Vagina (tissue), 2 donors: ENCODE measurements at regions not wholly inside any gene's neighbourhood (a gene's known extent, or its start where the extent isn't known, plus 50 kb on each side); places are given as distances from the start of the nearest gene placed in this dataset.

Experiments
- DNase-seq, 2 donors: peaks; one replicate each; pipeline ENCODE4 v3.0.0-alpha.2; 2017; ENCODE audit errors: extremely low spot score in 2 of 2
- H3K27ac ChIP-seq: fragments of 200-600 bp; sonication (generic); one replicate; pipeline ENCODE4 v1.5.1; 2019
- H3K27me3 ChIP-seq: fragments of 200-600 bp; sonication (generic); one replicate; pipeline ENCODE4 v1.5.1; 2019
- H3K36me3 ChIP-seq, 2 donors: fragments of 200-600 bp; sonication (generic); one replicate each; pipeline ENCODE4 v1.5.1; 2017 to 2019
- H3K4me1 ChIP-seq: fragments of 200-600 bp; sonication (generic); one replicate; pipeline ENCODE4 v1.5.1; 2019
- H3K4me3 ChIP-seq, 2 donors: fragments of 200-600 bp; sonication (generic); 1 replicate in 1 of 2; 2 replicates in 1 of 2; pipeline ENCODE4 v1.5.1; 2016 to 2019
- H3K9me3 ChIP-seq: fragments of 200-600 bp; sonication (generic); one replicate; pipeline ENCODE4 v1.5.1; 2019
- CTCF ChIP-seq, 3 experiments: fragments of 450-650 bp in 2 of 3; fragments of 200-600 bp in 1 of 3; sonication (generic) in 1 of 3; IDR thresholded peaks; one replicate each; pipeline ENCODE4 v1.5.1; 2017 to 2019; ENCODE audit warnings: antibody characterized with exemption in 3 of 3, mild to moderate bottlenecking in 2 of 3, moderate library complexity in 2 of 3
- POLR2A ChIP-seq, 2 donors: fragments of 450-650 bp; IDR thresholded peaks; one replicate each; pipeline ENCODE4 v1.6.1; 2017; ENCODE audit warnings: antibody characterized with exemption in 2 of 2, mild to moderate bottlenecking in 2 of 2, moderate library complexity in 2 of 2
- POLR2AphosphoS5 ChIP-seq, 2 donors: sonication (generic); formaldehyde crosslinking; IDR thresholded peaks; one replicate each; pipeline ENCODE4 v1.9.0; 2017; ENCODE audit warnings: antibody characterized with exemption in 2 of 2, mild to moderate bottlenecking in 2 of 2, low read depth in 1 of 2; ENCODE audit not compliant: insufficient read depth in 1 of 2
- intact Hi-C: fragments of 100-400 bp; cut with DNase I; formaldehyde crosslinking; loops from one replicate; pipeline ENCODE4 v1.15.1; 2023

GRCh38 chr4:147094238-147094637 is 148.6 kb upstream of the TTC29 start:
- no peak overlapping the region for H3K27ac ChIP-seq
- intact Hi-C loops = no loop called here
- no peak for DNase-seq
- H3K4me3 ChIP-seq = no peak overlapping the region
- H3K4me1 ChIP-seq = no peaks in the 10 kb centered on the region
- no peaks in the 10 kb centered on the region for H3K36me3 ChIP-seq
- TF ChIP-seq POLR2AphosphoS5 (IDR thresholded peaks at IDR 0.05; ENCODE audit: insufficient read depth in 1 of 2, low read depth in 1 of 2) = no peak
- no peaks in the 10 kb centered on the region for H3K9me3 ChIP-seq
- H3K27me3 ChIP-seq = no peaks in the 10 kb centered on the region

GRCh38 chr4:147096667-147097604 is 151.3 kb upstream of the TTC29 start:
- TF ChIP-seq POLR2A (IDR thresholded peaks at IDR 0.05) = no peak
- TF ChIP-seq CTCF (IDR thresholded peaks at IDR 0.05) = peak in 2 of 3 experiments; percentile 55 to 85
- no peak for TF ChIP-seq POLR2AphosphoS5 (IDR thresholded peaks at IDR 0.05; ENCODE audit: insufficient read depth in 1 of 2, low read depth in 1 of 2)
- H3K4me1 ChIP-seq = no peaks in the 10 kb centered on the region
- no peak overlapping the region for H3K4me3 ChIP-seq
- no peaks in the 10 kb centered on the region for H3K9me3 ChIP-seq
- no peaks in the 10 kb centered on the region for H3K27me3 ChIP-seq
- no peak for DNase-seq
- H3K27ac ChIP-seq = no peak overlapping the region
- no peaks in the 10 kb centered on the region for H3K36me3 ChIP-seq
- intact Hi-C loops = loop anchor here (5.0 kb wide), 1 partner anchor 80 kb away; no protein-coding TSS in a partner anchor

GRCh38 chr4:147101678-147102077 is 156.0 kb upstream of the TTC29 start:
- H3K27ac ChIP-seq = no peak overlapping the region
- H3K4me1 ChIP-seq = peaks cover 5% of the 10 kb centered on the region
- no peak for DNase-seq
- H3K27me3 ChIP-seq = no peaks in the 10 kb centered on the region
- TF ChIP-seq POLR2A (IDR thresholded peaks at IDR 0.05) (no peak), POLR2AphosphoS5 (IDR thresholded peaks at IDR 0.05; ENCODE audit: insufficient read depth in 1 of 2, low read depth in 1 of 2) (no peak), CTCF (IDR thresholded peaks at IDR 0.05) (no peak)
- intact Hi-C loops = loop anchor here (10.0 kb wide), 1 partner anchor 757 kb away; no protein-coding TSS in a partner anchor
- H3K9me3 ChIP-seq = no peaks in the 10 kb centered on the region
- no peak overlapping the region for H3K4me3 ChIP-seq
- no peaks in the 10 kb centered on the region for H3K36me3 ChIP-seq

GRCh38 chr4:147102596-147102995 is 156.9 kb upstream of the TTC29 start:
- Histone ChIP-seq H3K4me3 (no peak overlapping the region), H3K27ac (peak overlapping the region; percentile 58), H3K9me3 (no peaks in the 10 kb centered on the region), H3K4me1 (peaks cover 5% of the 10 kb centered on the region), H3K36me3 (no peaks in the 10 kb centered on the region), H3K27me3 (no peaks in the 10 kb centered on the region)
- intact Hi-C loops = loop anchor here (10.0 kb wide), 1 partner anchor 758 kb away; no protein-coding TSS in a partner anchor
- no peak for DNase-seq
- TF ChIP-seq POLR2AphosphoS5 (IDR thresholded peaks at IDR 0.05; ENCODE audit: insufficient read depth in 1 of 2, low read depth in 1 of 2) (no peak), CTCF (IDR thresholded peaks at IDR 0.05) (no peak), POLR2A (IDR thresholded peaks at IDR 0.05) (no peak)

- intact Hi-C loops = loop anchor here (10.0 kb wide), 1 partner anchor 759 kb away; no protein-coding TSS in a partner anchor
- no peak overlapping the region for H3K4me3 ChIP-seq
- peak in 1 of 2 donors; percentile 91 for DNase-seq
- H3K4me1 ChIP-seq = peaks cover 5% of the 10 kb centered on the region
- H3K27me3 ChIP-seq = no peaks in the 10 kb centered on the region
- no peaks in the 10 kb centered on the region for H3K36me3 ChIP-seq
- TF ChIP-seq POLR2AphosphoS5 (IDR thresholded peaks at IDR 0.05; ENCODE audit: insufficient read depth in 1 of 2, low read depth in 1 of 2) (peak; percentile 38 to 43), CTCF (IDR thresholded peaks at IDR 0.05) (no peak)
- no peaks in the 10 kb centered on the region for H3K9me3 ChIP-seq
- H3K27ac ChIP-seq = peak overlapping the region; percentile 58
Measured at GRCh38 chr4:147103403-147103946, 157.8 kb upstream of the TTC29 start.
